GM12891 (cell line): ENCODE measurements at regions not wholly inside any gene's neighbourhood (a gene's known extent, or its start where the extent isn't known, plus 50 kb on each side); places are given as distances from the start of the nearest gene placed in this dataset.
A peak's percentile ranks its signal among the peaks of the same experiment; 100 is the strongest.

Source experiments
- DNase-seq: peaks from one replicate; pipeline ENCODE4 v3.0.0; 2011; ENCODE audit warnings: low spot score; ENCODE audit not compliant: insufficient read length
- FAIRE-seq: peaks from 2 replicates; lab custom pipeline; 2011; peaks lifted over from hg19 to GRCh38; lab: Jason Lieb, UNC
- PAX5 ChIP-seq: IDR thresholded peaks from 2 replicates; pipeline ENCODE4 v1.6.1; 2011; ENCODE audit warnings: low read length, moderate library complexity, mild to moderate bottlenecking; ENCODE audit not compliant: insufficient read depth, severe bottlenecking
- POLR2A ChIP-seq: IDR thresholded peaks from 2 replicates; pipeline ENCODE4 v1.6.1; 2011; ENCODE audit warnings: low read depth, low read length, control low read depth
- POLR2AphosphoS5 ChIP-seq: IDR thresholded peaks from 2 replicates; pipeline ENCODE4 v1.6.1; 2011; ENCODE audit warnings: low read depth, low read length, control low read depth
- POU2F2 ChIP-seq: IDR thresholded peaks from 2 replicates; pipeline ENCODE4 v1.6.1; 2011; ENCODE audit warnings: low read depth, mild to moderate bottlenecking, control low read depth, low read length, moderate library complexity
- SPI1 ChIP-seq: IDR thresholded peaks from 2 replicates; pipeline ENCODE4 v1.6.1; 2011; ENCODE audit warnings: low read depth, low read length, control low read depth
- TAF1 ChIP-seq: IDR thresholded peaks from 2 replicates; pipeline ENCODE4 v1.6.1; 2011; ENCODE audit warnings: low read depth, low read length, control low read depth

DNA sequence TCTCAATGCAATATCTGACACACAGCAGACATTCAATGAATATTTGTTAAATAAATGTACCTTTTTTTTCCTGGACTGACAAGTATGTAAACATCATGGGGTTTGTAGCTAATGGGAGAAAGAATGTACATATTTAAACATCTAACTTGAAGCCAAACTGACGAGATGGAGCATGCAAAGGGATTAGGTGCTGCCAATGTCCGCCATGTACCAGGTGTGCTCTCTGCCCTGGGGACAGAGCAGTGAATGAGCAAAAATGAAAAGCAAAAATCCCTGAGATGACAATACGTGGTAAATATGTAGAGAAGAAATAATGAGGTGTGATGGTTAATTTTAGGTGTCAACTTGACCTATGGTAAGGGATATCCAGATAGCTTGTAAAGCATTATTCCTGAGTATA, 247.4 kb upstream of the CELF4 start:
- TF ChIP-seq POLR2AphosphoS5, result no peak
- no peak for TF ChIP-seq POU2F2
- no peak for TF ChIP-seq SPI1
- TF ChIP-seq TAF1, result no peak
- no peak for TF ChIP-seq PAX5
- no peak for FAIRE-seq

DNA sequence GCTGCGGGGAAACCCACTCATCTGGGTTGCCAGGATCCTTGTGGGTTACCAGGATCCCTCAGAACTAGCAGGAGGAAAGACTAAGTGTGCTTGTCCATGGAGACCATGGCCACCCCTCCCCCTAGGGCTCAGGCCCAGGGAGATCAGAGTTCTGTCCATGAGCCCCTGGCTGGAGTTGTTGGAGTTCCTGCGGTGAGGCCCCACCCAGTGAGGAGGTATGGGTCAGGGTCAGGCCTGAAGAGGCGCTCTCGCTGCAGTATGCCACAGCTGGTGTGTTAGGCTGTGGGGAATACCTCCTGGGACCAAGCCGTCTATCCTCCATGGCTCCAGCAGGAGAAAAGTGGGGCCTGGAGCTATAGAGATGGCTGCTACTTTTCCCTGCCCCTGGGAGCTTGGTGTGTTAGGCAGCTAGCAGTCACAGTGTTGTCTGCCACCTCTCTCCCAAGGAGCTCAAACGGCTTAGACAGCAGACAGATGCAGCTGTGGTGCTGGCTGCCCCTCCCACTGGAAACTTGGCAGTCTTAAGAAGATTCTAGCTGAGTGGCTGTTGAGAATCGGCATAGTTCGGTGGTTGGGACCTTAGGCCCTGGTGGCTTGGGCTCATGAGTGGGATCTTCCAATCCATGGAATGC, 240.3 kb upstream of the CELF4 start:
- no peak for TF ChIP-seq POLR2A
- TF ChIP-seq TAF1, result no peak
- TF ChIP-seq POLR2AphosphoS5, result no peak
- TF ChIP-seq POU2F2, result no peak
- no peak for TF ChIP-seq SPI1
- DNase-seq (no peak), FAIRE-seq (no peak)

More for the DNA sequence above, 247.4 kb upstream of the CELF4 start:
- no peak for DNase-seq

DNA sequence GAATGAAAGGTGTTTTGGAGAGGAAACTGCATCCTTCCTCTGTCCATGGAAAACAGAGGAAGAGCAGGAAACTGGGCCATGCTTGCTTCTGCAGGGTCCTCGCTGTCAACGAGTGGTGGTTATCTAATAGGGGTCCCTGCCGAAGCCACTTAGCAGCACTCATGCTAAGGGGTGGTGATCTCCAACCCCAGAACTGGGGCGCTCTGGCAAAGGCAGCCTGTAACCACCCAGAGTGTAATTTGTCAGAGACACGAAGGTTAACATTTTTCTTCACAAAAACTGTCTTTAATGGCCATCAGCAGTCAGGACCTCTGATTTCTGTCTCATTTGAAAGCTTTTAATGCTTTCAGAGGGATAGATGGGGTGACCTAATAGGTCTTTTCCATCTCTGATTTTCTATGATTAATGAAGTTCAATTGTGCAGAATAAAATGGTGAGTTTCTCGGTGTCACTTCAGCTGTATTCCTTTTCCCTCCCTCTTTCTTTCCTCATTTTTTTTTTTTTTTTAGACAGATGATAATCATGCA, 231.3 kb upstream of the CELF4 start:
- FAIRE-seq, result no peak
- TF ChIP-seq POLR2A, result no peak
- TF ChIP-seq PAX5, result no peak

DNA sequence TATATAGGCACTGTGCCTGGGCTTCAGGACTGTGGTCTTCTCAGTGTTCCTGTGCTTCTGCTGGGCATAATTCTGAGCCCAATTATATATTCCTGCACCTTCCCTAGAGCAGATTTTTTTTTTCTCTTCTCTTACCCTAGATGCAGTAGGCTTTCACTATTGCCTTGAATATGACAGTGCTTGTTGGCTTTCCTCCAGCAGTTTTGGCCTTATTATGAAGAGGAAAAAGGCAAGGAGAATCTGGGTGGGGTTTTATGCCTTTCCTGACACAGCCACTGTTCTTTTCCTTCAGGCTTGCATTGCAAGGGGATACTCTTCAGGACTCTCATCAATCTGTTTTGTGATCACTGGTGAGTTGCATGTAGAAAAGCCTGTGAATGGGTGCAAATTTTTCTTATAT, 221.9 kb upstream of the CELF4 start:
- DNase-seq (no peak), FAIRE-seq (no peak)
- TF ChIP-seq PAX5, result no peak
- no peak for TF ChIP-seq TAF1
- no peak for TF ChIP-seq POLR2AphosphoS5
- TF ChIP-seq SPI1, result no peak
- no peak for TF ChIP-seq POU2F2
- no peak for TF ChIP-seq POLR2A

More for the DNA sequence above, 231.3 kb upstream of the CELF4 start:
- DNase-seq, result no peak

DNA sequence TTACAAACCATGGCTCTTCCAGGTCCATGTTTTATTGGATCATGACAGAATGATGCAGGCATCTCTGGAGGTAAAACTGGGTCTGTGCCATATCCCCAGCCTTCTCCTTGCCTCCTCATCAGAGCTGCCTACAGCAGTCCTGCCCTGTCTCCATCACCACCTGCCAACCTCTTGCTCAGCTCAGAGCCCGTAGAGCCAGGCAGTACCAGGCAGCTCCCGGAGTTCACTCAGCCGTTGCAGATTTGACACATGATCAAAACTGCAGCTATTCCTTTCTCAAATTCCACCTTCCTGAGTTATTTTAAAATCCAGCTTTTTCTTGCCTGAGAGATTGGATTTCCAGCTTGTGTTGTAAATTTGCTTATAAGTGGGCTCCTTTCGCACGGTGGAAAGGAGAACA, 218.2 kb upstream of the CELF4 start:
- DNase-seq (no peak), FAIRE-seq (no peak)
- TF ChIP-seq POLR2AphosphoS5 (no peak), TAF1 (no peak), PAX5 (no peak)

DNA sequence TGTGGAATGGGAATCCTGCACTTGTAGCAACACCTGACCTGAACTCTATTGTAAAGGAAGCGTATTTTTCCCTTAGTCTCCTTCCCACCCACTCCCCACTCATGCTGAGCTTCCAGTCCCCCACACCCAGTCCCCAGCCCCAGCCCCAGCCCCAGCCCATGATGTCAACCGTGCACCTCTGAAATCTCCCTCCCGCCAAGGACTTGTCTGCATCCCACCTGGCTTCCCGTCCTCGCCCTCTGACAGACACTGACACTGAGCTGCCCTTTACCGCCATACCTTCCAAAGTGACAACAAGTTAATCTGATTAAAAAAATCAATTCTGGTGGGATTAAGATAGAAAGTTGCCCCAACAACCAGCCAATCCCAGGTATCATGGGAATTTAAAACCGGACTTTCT, 213.6 kb upstream of the CELF4 start:
- TF ChIP-seq POU2F2 (no peak), POLR2AphosphoS5 (no peak), SPI1 (no peak), POLR2A (no peak), TAF1 (no peak)
- DNase-seq (no peak), FAIRE-seq (no peak)

DNA sequence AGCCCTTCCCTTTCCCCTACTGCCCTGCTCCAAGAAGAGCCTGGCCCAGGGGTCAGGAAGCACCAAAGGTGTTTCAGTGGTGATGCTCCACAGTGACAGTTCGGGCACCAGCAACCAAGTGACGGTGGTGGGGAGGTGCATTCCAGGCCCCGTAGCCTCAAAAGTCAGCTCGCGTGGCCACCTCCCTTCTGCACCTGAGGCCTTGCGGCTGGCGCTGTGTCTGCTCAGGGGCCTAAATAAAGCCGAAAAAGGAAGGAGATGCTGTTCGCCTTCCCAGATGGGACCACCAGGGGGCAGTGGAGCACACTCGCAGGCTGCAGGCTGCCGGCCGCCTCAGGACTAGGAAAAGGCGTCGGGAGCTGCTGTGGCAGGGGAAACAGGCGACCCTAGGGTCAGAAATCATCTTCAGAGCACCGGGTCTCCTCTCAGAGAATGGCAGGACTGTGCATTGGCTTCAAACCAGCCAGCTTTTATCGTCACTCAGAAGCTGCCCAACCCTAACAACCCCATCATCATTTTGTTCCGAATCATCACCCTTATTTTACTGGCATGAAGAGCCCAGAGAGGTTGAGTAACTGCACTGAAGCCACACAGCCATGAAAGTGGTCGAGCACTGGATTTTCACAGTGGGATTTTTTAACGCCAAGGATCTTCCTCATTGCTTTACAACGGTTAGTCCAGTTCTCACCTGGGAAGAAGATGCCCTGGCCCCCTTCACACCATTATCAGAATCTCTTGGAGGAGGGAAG, 213.0 kb upstream of the CELF4 start:
- DNase-seq (peak; percentile 53), FAIRE-seq (peak; percentile 48)
- TF ChIP-seq PAX5, result no peak

DNA sequence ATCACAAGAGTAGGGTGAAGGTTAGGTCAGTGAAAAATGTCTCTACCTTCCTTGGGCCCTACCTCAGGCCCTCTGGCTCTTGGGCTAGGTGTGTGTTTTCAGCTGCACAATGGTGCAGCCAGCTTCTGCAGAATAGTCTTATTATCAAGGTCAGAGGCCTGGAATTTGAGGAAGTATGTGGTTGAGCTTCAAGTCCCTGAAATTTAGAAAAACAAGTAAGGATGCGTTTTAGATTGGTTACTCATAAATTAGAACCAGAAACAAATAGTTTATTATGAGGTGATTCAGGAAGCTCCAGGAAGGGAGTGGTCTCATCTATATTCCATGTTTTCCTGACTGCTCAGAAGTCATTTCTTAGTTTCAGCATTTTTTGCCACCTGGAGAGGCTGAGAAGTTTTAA, 204.2 kb upstream of the CELF4 start:
- TF ChIP-seq SPI1, result no peak
- no peak for TF ChIP-seq POLR2A
- TF ChIP-seq TAF1, result no peak
- TF ChIP-seq POU2F2, result no peak
- TF ChIP-seq PAX5, result no peak
- TF ChIP-seq POLR2AphosphoS5, result no peak
- FAIRE-seq, result no peak
- DNase-seq, result no peak

DNA sequence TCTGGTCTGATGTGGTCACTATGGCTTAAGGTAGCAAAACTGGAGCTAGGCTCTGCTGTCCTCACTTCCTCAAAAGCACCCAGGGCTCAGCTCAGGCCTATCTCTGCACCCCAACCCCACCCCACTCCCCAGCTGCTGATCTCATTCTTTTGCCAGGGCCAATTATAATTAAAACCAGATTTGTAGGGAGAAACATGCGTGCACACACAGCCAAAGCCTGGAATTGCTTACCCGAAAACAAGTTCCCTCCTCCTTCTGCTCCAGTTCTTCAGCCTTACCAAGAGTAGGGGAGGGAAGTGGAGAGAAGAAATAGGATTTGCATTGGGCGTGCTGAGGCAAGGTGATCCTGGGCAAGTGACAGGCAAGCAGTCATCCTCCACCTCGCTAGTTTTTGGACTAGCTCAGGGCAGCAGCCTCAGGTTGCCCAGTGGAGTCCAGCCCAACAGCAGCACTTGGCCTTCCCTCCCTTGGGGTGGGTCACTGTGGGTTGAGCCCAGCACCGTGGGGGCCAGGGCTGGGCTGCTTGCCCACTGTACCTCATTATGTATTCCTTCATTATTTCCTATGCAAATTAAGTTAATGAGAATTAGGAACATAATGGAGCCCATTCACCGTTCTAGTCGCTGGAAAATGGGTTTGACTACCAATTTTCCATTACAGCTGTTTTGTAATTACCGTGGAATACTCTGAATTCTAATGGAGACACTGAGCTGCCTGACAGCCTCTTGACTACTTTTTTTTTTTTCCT, 199.1 kb upstream of the CELF4 start:
- no peak for DNase-seq
- TF ChIP-seq SPI1 (no peak), POLR2AphosphoS5 (no peak), PAX5 (no peak), POLR2A (no peak), POU2F2 (no peak), TAF1 (no peak)
- FAIRE-seq, result no peak

DNA sequence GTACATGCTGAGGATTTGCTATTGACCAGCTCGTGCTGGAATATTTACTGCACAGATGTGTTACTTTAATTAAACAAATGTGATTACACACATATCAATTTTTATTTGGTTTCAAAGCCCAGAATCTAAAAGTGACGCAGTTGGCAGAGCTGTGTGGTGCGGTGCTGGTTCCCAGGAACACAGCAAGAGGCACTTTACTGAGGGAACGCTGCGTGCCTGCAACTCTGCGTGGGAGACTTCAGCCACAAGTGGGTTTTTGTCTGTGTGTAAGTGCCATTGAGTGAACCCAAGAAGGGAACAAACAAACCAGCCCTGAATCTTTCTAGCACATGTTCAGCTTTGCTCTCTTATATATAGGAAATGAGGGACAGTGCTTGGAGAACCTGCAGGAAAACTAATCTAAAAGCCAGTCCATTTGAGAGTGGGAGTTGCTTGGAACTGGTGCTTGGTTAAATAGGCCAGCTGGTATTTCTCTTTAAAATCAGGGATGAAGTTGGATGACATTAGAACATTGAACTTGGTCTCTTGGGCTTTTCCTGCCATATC, 196.6 kb upstream of the CELF4 start:
- no peak for TF ChIP-seq PAX5
- no peak for TF ChIP-seq POLR2AphosphoS5
- no peak for TF ChIP-seq SPI1
- no peak for TF ChIP-seq POU2F2
- no peak for TF ChIP-seq POLR2A
- TF ChIP-seq TAF1, result no peak
- no peak for DNase-seq
- FAIRE-seq, result no peak
